Left cardiac atrium (tissue), 4 donors: ENCODE measurements at regions not wholly inside any gene's neighbourhood (a gene's known extent, or its start where the extent isn't known, plus 50 kb on each side); places are given as distances from the start of the nearest gene placed in this dataset.

ENCODE experiments used
- ATAC-seq, 2 donors: fragments of 200-7000 bp; cut with Tn5 transposase; one replicate each; pipeline ENCODE4 v1.9.1; 2020; ENCODE audit warnings: mild to moderate bottlenecking in 2 of 2, moderate library complexity in 2 of 2
- DNase-seq: peaks from one replicate; pipeline ENCODE4 v3.0.0-alpha.2; 2020
- intact Hi-C, 2 donors: fragments of 100-400 bp; cut with DNase I; formaldehyde crosslinking; loops; one replicate each; pipeline versions ENCODE4 v1.14.1 to v1.15.1; 2022 to 2023
- donor health status: DM: no; HTN: yes; CAD: no.
- donor health status: DM: no; HTN: yes; CAD: no; lungs with severe emphysema.
- donor health status: DM: yes; HTN: yes; CAD: no.
- donor health status: Dilated cardiomyopathy.

GRCh38 chr2:107336526-107336925 lies 450.6 kb upstream of the ST6GAL2 start:
- intact Hi-C loops: no loop called here
- DNase-seq: no peak
- no peak for ATAC-seq

GRCh38 chr2:107337209-107337898 lies 451.4 kb upstream of the ST6GAL2 start:
- intact Hi-C loops: no loop called here
- DNase-seq (no peak), ATAC-seq (peak; percentile 73 to 92)

GRCh38 chr2:107338059-107338458 lies 452.1 kb upstream of the ST6GAL2 start:
- intact Hi-C loops: no loop called here
- ATAC-seq: peak; percentile 50 to 79
- peak; percentile 31 for DNase-seq

- DNase-seq: no peak
- intact Hi-C loops: no loop called here
- peak in 1 of 2 donors; percentile 58 for ATAC-seq
Observed at GRCh38 chr2:107338571-107338970, 452.6 kb upstream of the ST6GAL2 start.

GRCh38 chr2:107340955-107341354 lies 455.0 kb upstream of the ST6GAL2 start:
- intact Hi-C loops: no loop called here
- no peak for ATAC-seq
- no peak for DNase-seq

- ATAC-seq (no peak), DNase-seq (no peak)
- intact Hi-C loops: no loop called here
Observed at GRCh38 chr2:107349329-107349728, 463.4 kb upstream of the ST6GAL2 start.

GRCh38 chr2:107354175-107354574 lies 468.2 kb upstream of the ST6GAL2 start:
- DNase-seq (no peak), ATAC-seq (no peak)
- intact Hi-C loops: no loop called here

GRCh38 chr2:107358362-107358761 lies 468.3 kb upstream of the RGPD4 start:
- intact Hi-C loops: no loop called here
- ATAC-seq (peak in 1 of 2 donors; percentile 45), DNase-seq (no peak)

- ATAC-seq (no peak), DNase-seq (no peak)
- intact Hi-C loops: no loop called here
Observed at GRCh38 chr2:107359021-107359420, 467.7 kb upstream of the RGPD4 start.

GRCh38 chr2:107361751-107362381 lies 464.8 kb upstream of the RGPD4 start:
- ATAC-seq (no peak), DNase-seq (no peak)
- intact Hi-C loops: no loop called here

- DNase-seq (no peak), ATAC-seq (no peak)
- intact Hi-C loops: no loop called here
Observed at GRCh38 chr2:107362993-107363392, 463.7 kb upstream of the RGPD4 start.

GRCh38 chr2:107363806-107364205 lies 462.9 kb upstream of the RGPD4 start:
- no peak for ATAC-seq
- intact Hi-C loops: no loop called here
- no peak for DNase-seq

GRCh38 chr2:107364361-107364950 lies 462.2 kb upstream of the RGPD4 start:
- intact Hi-C loops: no loop called here
- no peak for ATAC-seq
- DNase-seq: no peak

- DNase-seq (no peak), ATAC-seq (no peak)
- intact Hi-C loops: no loop called here
Observed at GRCh38 chr2:107374249-107374648, 452.4 kb upstream of the RGPD4 start.

GRCh38 chr2:107376909-107377308 lies 449.8 kb upstream of the RGPD4 start:
- peak; percentile 51 to 55 for ATAC-seq
- DNase-seq: peak; percentile 30
- intact Hi-C loops: no loop called here

- ATAC-seq (no peak), DNase-seq (no peak)
- intact Hi-C loops: no loop called here
Observed at GRCh38 chr2:107380912-107381311, 445.8 kb upstream of the RGPD4 start.

- intact Hi-C loops: no loop called here
- ATAC-seq (no peak), DNase-seq (no peak)
Observed at GRCh38 chr2:107383691-107384090, 443.0 kb upstream of the RGPD4 start.

GRCh38 chr2:107384422-107384821 lies 442.3 kb upstream of the RGPD4 start:
- DNase-seq (no peak), ATAC-seq (no peak)
- intact Hi-C loops: no loop called here

GRCh38 chr2:107385921-107386320 lies 440.8 kb upstream of the RGPD4 start:
- no peak for DNase-seq
- intact Hi-C loops: no loop called here
- no peak for ATAC-seq

GRCh38 chr2:107392241-107392704 lies 434.4 kb upstream of the RGPD4 start:
- DNase-seq (no peak), ATAC-seq (no peak)
- intact Hi-C loops: no loop called here

- DNase-seq: no peak
- no peak for ATAC-seq
- intact Hi-C loops: no loop called here
Observed at GRCh38 chr2:107393516-107393915, 433.2 kb upstream of the RGPD4 start.
